K562 (cell line): ENCODE measurements at regions not wholly inside any gene's neighbourhood (a gene's known extent, or its start where the extent isn't known, plus 50 kb on each side); places are given as distances from the start of the nearest gene placed in this dataset.

Source experiments
- ATAC-seq: fragments of 200-7000 bp; cut with Tn5 transposase; 3 replicates; pipeline ENCODE4 v1.9.1; 2020; ENCODE audit warnings: moderate library complexity
- BruUV-seq: library from RNA; stranded (reverse); fragments of 400-500 nt; replicated peaks from 2 replicates; lab custom pipeline; 2021; lab: Mats Ljungman, UMichigan
- CTCF ChIA-PET: fragments of 300-600 bp; formaldehyde crosslinking; extraction: SDS; loops from one replicate; lab custom pipeline; 2021; ENCODE audit warnings: low intra/inter-chr PET ratio; lab: Yijun Ruan, JAX
- POLR2A ChIA-PET: fragments of 300-600, 350-650 bp; sonication (Branson Sonifier 250); formaldehyde crosslinking; extraction: SDS; loops from one replicate; lab custom pipeline; 2021; ENCODE audit warnings: antibody characterized with exemption, inconsistent platforms; lab: Yijun Ruan, JAX
- DNase-seq, 4 experiments: peaks; one replicate each; pipeline versions ENCODE4 v3.0.0 to v3.0.0-alpha.2; 2011 to 2018; ENCODE audit warnings: low spot score in 3 of 4, mixed read lengths in 3 of 4; ENCODE audit errors: extremely low read depth in 1 of 4
- FAIRE-seq: peaks from 2 replicates; lab custom pipeline; 2011; peaks lifted over from hg19 to GRCh38; lab: Jason Lieb, UNC
- H2AFZ ChIP-seq: 2 replicates; pipeline ENCODE4 v1.6.0; 2011; ENCODE audit warnings: low read depth, low read length, control low read depth, inconsistent platforms
- H3K27ac ChIP-seq: fragments of 200-600 bp; 3 replicates; pipeline ENCODE4 v1.8.0; 2011; ENCODE audit warnings: low read depth, mild to moderate bottlenecking, control low read depth, inconsistent platforms, low read length, moderate library complexity, mixed read lengths; ENCODE audit errors: extremely low read depth
- H3K27me3 ChIP-seq, 2 experiments: fragments of 300-600 bp in 1 of 2; 2 replicates in 1 of 2; 3 replicates in 1 of 2; pipeline versions ENCODE4 v1.6.0 to v1.8.0; 2011; ENCODE audit warnings: inconsistent platforms in 2 of 2, low read length in 2 of 2, mild to moderate bottlenecking in 1 of 2, mixed read lengths in 1 of 2, moderate library complexity in 1 of 2; ENCODE audit not compliant: control insufficient read depth in 2 of 2, insufficient read depth in 2 of 2
- H3K36me3 ChIP-seq: fragments of 300-600 bp; 3 replicates; pipeline ENCODE4 v1.8.0; 2011; ENCODE audit warnings: mild to moderate bottlenecking, low read length, inconsistent platforms; ENCODE audit not compliant: control insufficient read depth, insufficient read depth
- H3K4me1 ChIP-seq, 2 experiments: fragments of 200-600 bp in 1 of 2; replicated peaks in 1 of 2; 2 replicates in 1 of 2; 3 replicates in 1 of 2; pipeline versions ENCODE4 v1.5.1 to v1.8.0; 2011; ENCODE audit warnings: inconsistent platforms in 2 of 2, low read length in 2 of 2, mild to moderate bottlenecking in 1 of 2, mixed read lengths in 1 of 2, moderate library complexity in 1 of 2; ENCODE audit not compliant: control insufficient read depth in 2 of 2, insufficient read depth in 2 of 2
- H3K4me2 ChIP-seq: 2 replicates; pipeline ENCODE4 v1.6.1; 2011; ENCODE audit warnings: low read length, control low read depth, inconsistent platforms, mixed read lengths; ENCODE audit not compliant: insufficient read depth
- H3K4me3 ChIP-seq: fragments of 200-600 bp; sonication (generic), shearing (Covaris generic); 2 replicates; pipeline ENCODE4 v1.5.1; 2016; ENCODE audit warnings: control low read depth, inconsistent platforms
- H3K79me2 ChIP-seq: fragments of 200-600 bp; 3 replicates; pipeline ENCODE4 v1.8.0; 2011; ENCODE audit warnings: low read length, inconsistent platforms; ENCODE audit not compliant: control insufficient read depth, insufficient read depth
- H3K9ac ChIP-seq, 2 experiments: 2 replicates each; pipeline versions ENCODE4 v1.6.0 to v1.6.1; 2011; ENCODE audit warnings: low read depth in 2 of 2, low read length in 2 of 2, control low read depth in 1 of 2, inconsistent platforms in 1 of 2, mild to moderate bottlenecking in 1 of 2, mixed read lengths in 1 of 2; ENCODE audit not compliant: insufficient read depth in 1 of 2
- H3K9me1 ChIP-seq: one replicate; pipeline ENCODE4 v1.6.0; 2011; ENCODE audit warnings: inconsistent platforms, mild to moderate bottlenecking, low read length, moderate library complexity; ENCODE audit not compliant: control insufficient read depth, insufficient read depth
- H3K9me3 ChIP-seq: replicated peaks from 2 replicates; pipeline ENCODE4 v1.5.1; 2011; ENCODE audit warnings: low read depth, low read length, inconsistent platforms; ENCODE audit not compliant: control insufficient read depth, insufficient read depth
- H4K20me1 ChIP-seq: replicated peaks from 2 replicates; pipeline ENCODE4 v1.6.1; 2011; ENCODE audit warnings: low read length, inconsistent platforms, mixed read lengths; ENCODE audit not compliant: control insufficient read depth, insufficient read depth
- HOMEZ ChIP-seq: fragments of 250-450 bp; sonication (Bioruptor Pico); IDR thresholded peaks from 2 replicates; pipeline ENCODE4 v1.4.0; 2020; ENCODE audit warnings: mild to moderate bottlenecking, moderate library complexity
- POLR3A ChIP-seq: IDR thresholded peaks from 2 replicates; pipeline ENCODE4 v1.6.1; 2011; ENCODE audit warnings: borderline replicate concordance, mild to moderate bottlenecking, moderate library complexity; ENCODE audit not compliant: insufficient read length, insufficient read depth; ENCODE audit errors: extremely low read depth
- SMARCB1 ChIP-seq: IDR thresholded peaks from 2 replicates; pipeline ENCODE4 v1.6.1; 2011; ENCODE audit warnings: improper control_type of control experiment, low read depth; ENCODE audit not compliant: insufficient read length
- SUPT5H ChIP-seq: fragments of 450-650 bp; IDR thresholded peaks from 2 replicates; pipeline ENCODE4 v1.6.1; 2016
- ZNF232 ChIP-seq: sonication (generic); formaldehyde crosslinking; IDR thresholded peaks from 2 replicates; pipeline ENCODE4 v1.8.0; 2022; ENCODE audit warnings: mild to moderate bottlenecking, missing genetic modification reagents
- ZNF77 ChIP-seq: fragments of 250-450 bp; sonication (Bioruptor Pico); IDR thresholded peaks from 2 replicates; pipeline ENCODE4 v1.5.0; 2020
- WGBS: fragments of 100-300 bp; shearing (Covaris generic); methylation state at CpG from one replicate; pipeline ENCODE4 v1.1.6; 2016; ENCODE audit warnings: low coverage, mixed read lengths; ENCODE audit not compliant: insufficient coverage; ENCODE audit errors: missing lambda C conversion rate; 5-methylcytosine and 5-hydroxymethylcytosine counted together
- in situ Hi-C: fragments of 300-500 bp; cut with MboI; formaldehyde crosslinking; loops from 4 replicates; pipeline ENCODE4 v1.15.0; 2018; ENCODE audit warnings: inconsistent platforms, mixed read lengths
- intact Hi-C: fragments of 100-400 bp; cut with micrococcal nuclease; formaldehyde crosslinking; loops from 2 replicates; pipeline ENCODE4 v1.14.2; 2022

DNA sequence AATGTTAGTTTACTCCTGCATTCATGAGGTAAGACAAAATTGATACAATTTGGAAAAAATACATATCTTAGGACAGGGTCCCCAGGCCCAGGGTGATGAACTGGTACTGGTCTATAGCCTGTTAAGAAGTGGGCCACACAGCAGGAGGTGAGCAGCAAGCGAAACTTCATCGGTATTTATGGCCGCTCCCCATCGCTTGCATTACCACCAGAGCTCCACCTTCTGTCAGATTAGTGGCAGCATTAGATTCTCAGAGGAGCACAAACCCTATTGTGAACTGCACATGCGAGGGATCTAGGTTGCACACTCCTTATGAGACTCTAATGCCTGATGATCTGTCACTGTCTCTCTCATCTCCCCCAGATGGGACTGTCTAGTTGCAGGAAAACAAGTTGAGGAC is 880.6 kb downstream of the MCTP2 start:
- FAIRE-seq, result no peak
- ChIA-PET POLR2A (interaction anchor here (0.6 kb wide), 1 partner anchor 172 kb away, joined by 4 read pairs; no protein-coding TSS in a partner anchor), CTCF (no interaction called here)
- Histone ChIP-seq H3K36me3 (no peaks in the 10 kb centered on the region; the same call in 2 of the 3 replicates), H3K9me1 (no peaks in the 10 kb centered on the region), H3K27ac (no peak overlapping the region), H3K9me3 (no peaks in the 10 kb centered on the region), H3K4me2 (no peak overlapping the region), H4K20me1 (no peaks in the 10 kb centered on the region), H2AFZ (no peak overlapping the region), H3K27me3 (no peaks in the 10 kb centered on the region), H3K79me2 (no peaks in the 10 kb centered on the region), H3K4me1 (no peaks in the 10 kb centered on the region), H3K9ac (no peak overlapping the region), H3K4me3 (no peak overlapping the region)
- DNase-seq, result no peak
- intact Hi-C loops, result no loop called here
- no peak for TF ChIP-seq ZNF232 (CRISPR knock-in tag)
- TF ChIP-seq SUPT5H, result no peak
- no peak for TF ChIP-seq ZNF77 (CRISPR knock-in tag)
- TF ChIP-seq HOMEZ (CRISPR knock-in tag), result no peak
- TF ChIP-seq SMARCB1, result no peak
- TF ChIP-seq POLR3A, result no peak
- in situ Hi-C loops, result no loop called here
- BruUV-seq, result no TSS peak
- WGBS, result 87% methylated on average over 5 of the region's 5 CpGs
- ATAC-seq, result no peak
